H1 (cell line): ENCODE measurements at regions not wholly inside any gene's neighbourhood (a gene's known extent, or its start where the extent isn't known, plus 50 kb on each side); places are given as distances from the start of the nearest gene placed in this dataset.

Experiments
- CEBPB ChIP-seq: IDR thresholded peaks from 2 replicates; pipeline ENCODE4 v1.6.1; 2012; ENCODE audit warnings: low read depth, low read length
- GTF2F1 ChIP-seq: IDR thresholded peaks from 2 replicates; pipeline ENCODE4 v1.6.1; 2012; ENCODE audit warnings: low read depth, low read length, improper control_type of control experiment, borderline replicate concordance
- HDAC6 ChIP-seq: IDR thresholded peaks from one replicate; pipeline ENCODE4 v1.7.1; 2012; ENCODE audit warnings: low read depth, mild to moderate bottlenecking, inconsistent platforms, low read length, moderate library complexity
- KDM1A ChIP-seq: fragments of 200-600, 300-600 bp; sonication (generic); IDR thresholded peaks from 2 replicates; pipeline ENCODE4 v1.7.1; 2016; ENCODE audit warnings: mild to moderate bottlenecking, low read length, borderline replicate concordance
- NRF1 ChIP-seq: IDR thresholded peaks from 2 replicates; pipeline ENCODE4 v1.6.1; 2011; ENCODE audit warnings: mild to moderate bottlenecking, low read depth, low read length, improper control_type of control experiment
- PHF8 ChIP-seq: fragments of 200-600 bp; sonication (generic); conservative IDR thresholded peaks from 2 replicates; pipeline ENCODE4 v1.7.1; 2012; ENCODE audit warnings: low read depth, mild to moderate bottlenecking, inconsistent platforms, low read length, moderate library complexity
- SUZ12 ChIP-seq: fragments of 200-600 bp; sonication (generic); IDR thresholded peaks from 2 replicates; pipeline ENCODE4 v1.6.1; 2012; ENCODE audit warnings: mild to moderate bottlenecking, inconsistent platforms, low read length, moderate library complexity, mixed read lengths
- TAF1 ChIP-seq: IDR thresholded peaks from 2 replicates; pipeline ENCODE4 v1.6.1; 2011; ENCODE audit warnings: mild to moderate bottlenecking, low read depth, low read length
- TF ChIP-seq, protein P1 (sequence below), 3 experiments: IDR thresholded peaks; 1 replicate in 2 of 3; 2 replicates in 1 of 3; pipeline versions ENCODE4 v1.5.1 to v1.6.1; 2011; ENCODE audit warnings: low read length in 3 of 3, mild to moderate bottlenecking in 3 of 3, inconsistent platforms in 2 of 3, low read depth in 1 of 3, moderate library complexity in 1 of 3; ENCODE audit not compliant: insufficient read depth in 1 of 3; ENCODE audit errors: control extremely low read depth in 1 of 3

DNA sequence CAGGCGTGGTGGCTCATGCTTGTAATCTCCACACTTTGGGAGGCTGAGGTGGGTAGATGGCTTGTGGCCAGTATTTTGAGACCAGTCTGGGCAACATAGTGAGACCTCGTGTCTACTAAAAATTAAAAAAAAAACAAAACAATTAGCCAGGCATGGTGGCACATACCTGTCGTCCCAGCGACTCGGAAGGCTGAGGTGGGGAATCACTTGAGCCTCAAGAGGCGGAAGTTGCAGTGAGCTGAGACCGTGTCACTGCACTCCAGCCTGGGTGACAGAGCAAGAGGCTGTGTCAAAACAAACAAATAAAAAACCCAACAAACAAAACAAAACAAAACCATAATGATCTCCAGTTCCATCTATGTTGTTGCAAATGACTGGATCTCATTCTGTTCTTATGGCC is 341.3 kb upstream of the CFAP20DC start:
- TF ChIP-seq, protein P1, sequence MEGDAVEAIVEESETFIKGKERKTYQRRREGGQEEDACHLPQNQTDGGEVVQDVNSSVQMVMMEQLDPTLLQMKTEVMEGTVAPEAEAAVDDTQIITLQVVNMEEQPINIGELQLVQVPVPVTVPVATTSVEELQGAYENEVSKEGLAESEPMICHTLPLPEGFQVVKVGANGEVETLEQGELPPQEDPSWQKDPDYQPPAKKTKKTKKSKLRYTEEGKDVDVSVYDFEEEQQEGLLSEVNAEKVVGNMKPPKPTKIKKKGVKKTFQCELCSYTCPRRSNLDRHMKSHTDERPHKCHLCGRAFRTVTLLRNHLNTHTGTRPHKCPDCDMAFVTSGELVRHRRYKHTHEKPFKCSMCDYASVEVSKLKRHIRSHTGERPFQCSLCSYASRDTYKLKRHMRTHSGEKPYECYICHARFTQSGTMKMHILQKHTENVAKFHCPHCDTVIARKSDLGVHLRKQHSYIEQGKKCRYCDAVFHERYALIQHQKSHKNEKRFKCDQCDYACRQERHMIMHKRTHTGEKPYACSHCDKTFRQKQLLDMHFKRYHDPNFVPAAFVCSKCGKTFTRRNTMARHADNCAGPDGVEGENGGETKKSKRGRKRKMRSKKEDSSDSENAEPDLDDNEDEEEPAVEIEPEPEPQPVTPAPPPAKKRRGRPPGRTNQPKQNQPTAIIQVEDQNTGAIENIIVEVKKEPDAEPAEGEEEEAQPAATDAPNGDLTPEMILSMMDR (IDR thresholded peaks at IDR 0.05; ENCODE audit: control extremely low read depth in 1 of 3, insufficient read depth in 1 of 3, low read depth in 1 of 3, low read length in 3 of 3) = no peak
- no peak for TF ChIP-seq NRF1
- no peak for TF ChIP-seq KDM1A
- no peak for TF ChIP-seq SUZ12
- TF ChIP-seq GTF2F1 = no peak
- TF ChIP-seq PHF8 = no peak
- TF ChIP-seq HDAC6 = no peak
- no peak for TF ChIP-seq TAF1
- no peak for TF ChIP-seq CEBPB
